NCI-H2171 treated with DMSO at 0.1 percent for 48 hours (cell line): ENCODE measurements at regions not wholly inside any gene's neighbourhood (a gene's known extent, or its start where the extent isn't known, plus 50 kb on each side); places are given as distances from the start of the nearest gene placed in this dataset.
"Not testable (repeated sequence)": the region's sequence is repeated elsewhere in the genome, so short reads cannot be mapped to it uniquely, and the experiment has no call there.

ENCODE experiments used
- DNase-seq: peaks from one replicate; lab custom pipeline; 2025; lab: John Stamatoyannopoulos, UW

DNA sequence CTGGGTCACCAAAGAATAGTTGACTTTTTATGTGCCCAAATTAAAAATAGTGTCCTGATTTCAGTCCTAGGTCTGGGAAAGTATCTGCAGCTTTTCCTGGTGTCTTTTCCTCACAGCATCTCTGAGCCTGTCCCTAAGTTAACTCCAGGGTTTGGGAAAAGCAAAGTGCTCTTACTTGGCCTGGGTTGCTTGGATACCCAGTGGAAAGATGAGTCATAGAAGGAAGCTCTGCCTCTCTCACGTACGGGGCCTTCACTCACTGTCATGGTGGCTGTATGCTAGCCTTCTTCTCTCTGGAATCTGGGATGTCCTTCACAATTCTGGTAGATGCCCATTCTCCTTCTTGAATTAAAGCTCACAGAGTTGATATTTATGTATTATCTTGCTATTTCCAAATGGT, 607.3 kb downstream of the ANKRD50 start:
- DNase-seq = no peak

DNA sequence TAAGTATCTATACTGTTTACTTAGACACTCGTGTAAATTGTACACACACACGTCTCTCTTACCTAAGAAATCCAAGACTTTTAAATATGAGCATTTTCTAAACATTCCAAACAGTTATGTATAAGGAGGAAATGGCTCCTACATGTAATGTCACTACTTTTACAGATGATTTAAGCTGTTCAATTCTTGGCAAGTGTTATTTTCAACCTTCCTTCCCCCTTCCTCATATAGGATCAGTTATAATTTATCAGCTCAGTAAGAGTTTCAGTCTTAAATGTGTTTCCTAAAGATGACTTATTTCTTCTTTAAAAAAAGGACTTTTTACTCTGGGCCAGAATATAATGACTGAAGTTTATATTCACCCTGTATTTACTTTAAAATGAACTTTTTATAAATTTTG, 601.1 kb downstream of the ANKRD50 start:
- no peak for DNase-seq

DNA sequence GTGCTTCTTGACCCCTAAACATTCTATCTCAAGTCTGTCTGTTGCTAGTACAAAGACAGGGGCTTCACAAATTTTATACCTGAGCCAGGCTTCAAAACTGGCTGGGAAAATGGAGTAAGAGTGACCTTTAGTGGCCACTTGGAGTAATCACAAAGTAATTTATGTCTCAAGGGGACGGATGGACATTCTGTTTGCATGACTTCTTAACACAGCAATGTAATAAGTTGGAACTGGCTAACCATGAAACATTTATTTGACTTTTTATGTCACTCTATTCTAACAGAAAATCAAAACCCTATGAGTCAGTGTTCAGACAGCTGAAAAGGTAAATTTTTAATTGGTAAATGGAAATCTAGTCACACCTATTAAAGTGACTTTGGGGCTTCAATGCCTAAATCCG, 600.6 kb downstream of the ANKRD50 start:
- DNase-seq = peak; percentile 6

DNA sequence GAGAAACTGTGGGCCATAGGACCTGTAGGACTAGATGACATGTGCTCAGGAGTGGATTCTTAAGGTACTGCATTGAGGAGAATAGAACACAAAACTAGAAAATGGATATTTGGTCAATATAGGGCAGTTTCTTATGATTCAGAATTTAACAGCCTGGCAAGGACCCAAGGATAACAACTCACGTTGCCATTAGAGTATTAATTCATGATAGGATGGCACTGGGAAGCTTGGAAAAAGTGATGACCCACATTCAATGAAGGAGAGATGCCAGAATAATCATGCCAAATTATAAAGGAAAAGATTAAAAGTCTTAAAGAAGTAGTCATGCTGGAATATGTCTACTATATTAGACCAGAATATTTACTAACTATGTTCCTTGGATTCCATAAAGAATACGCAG, 594.5 kb downstream of the ANKRD50 start:
- DNase-seq = no peak

DNA sequence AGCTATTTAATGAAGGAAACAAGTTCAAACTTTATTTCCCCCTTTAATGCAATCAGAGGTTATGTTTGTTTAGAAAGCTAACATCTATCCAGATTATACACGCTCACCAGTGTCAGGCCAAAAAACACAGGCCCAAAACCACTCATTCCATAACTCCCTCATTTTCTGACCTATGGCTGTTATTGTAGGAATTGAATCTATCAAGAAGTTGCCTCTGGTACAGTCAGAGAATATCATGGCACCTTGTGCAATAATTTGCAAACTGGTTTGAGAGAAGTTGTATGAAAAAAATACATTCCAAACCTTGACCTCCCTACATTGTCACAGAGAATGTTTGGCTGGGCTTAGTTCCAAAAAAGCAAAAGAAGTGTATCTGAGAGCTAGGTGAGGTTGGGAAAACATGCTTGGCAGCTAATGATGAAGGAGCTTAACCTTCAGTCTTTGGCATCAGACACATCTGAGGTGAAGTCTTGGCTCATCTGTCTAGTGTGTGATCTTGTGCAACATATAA, 591.0 kb downstream of the ANKRD50 start:
- DNase-seq = no peak

DNA sequence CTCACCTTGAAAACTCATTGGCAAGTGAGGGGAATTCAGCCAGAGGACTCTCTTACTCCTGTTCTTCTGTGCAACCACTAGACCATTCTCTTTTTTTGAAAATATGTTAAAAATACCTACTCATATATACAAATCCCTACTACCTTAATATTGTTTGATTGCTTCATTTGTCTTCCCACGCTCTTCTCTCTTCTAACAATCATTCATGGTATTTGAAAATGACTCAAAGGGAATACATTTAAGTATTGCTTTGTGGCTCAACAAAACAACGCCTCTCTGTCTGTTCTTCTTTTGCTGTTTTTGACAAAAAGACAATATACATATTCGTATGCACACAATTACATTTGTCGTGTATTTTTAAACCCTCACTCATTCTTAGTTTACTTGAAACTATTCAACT, 589.4 kb downstream of the ANKRD50 start:
- DNase-seq = no peak

DNA sequence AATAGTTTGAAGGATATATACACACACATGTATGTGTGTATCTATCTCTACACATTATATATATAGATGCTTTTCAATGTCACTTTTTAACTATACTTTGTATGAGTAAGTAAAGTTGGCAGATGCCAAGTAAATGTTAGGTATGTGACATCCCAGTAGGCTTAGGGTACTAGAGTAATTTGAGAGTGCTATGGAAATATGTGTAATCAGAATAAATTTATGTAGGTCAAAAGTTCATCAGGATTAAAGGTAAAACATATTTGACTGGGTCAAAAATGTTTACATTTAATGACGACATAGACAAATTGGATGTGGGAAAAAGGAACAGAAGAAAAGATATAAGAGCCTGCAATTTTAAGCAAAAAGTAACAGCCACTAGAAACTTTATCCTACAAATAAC, 588.8 kb downstream of the ANKRD50 start:
- no peak for DNase-seq

DNA sequence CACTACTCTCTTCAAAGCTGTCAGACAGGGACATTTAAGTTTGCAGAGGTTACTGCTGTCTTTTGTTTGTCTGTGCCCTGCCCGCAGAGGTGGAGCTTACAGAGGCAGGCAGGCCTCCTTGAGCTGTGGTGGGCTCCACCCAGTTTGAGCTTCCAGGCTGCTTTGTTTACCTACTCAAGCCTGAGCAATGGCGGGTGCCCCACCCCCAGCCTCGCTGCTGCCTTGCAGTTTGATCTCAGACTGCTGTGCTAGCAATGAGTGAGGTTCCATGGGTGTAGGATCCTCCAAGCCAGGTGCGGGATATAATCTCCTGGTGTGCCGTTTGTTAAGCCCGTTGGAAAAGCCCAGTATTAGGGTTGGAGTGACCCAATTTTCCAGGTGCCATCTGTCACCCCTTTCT, 581.2 kb downstream of the ANKRD50 start:
- DNase-seq = not testable (repeated sequence)

DNA sequence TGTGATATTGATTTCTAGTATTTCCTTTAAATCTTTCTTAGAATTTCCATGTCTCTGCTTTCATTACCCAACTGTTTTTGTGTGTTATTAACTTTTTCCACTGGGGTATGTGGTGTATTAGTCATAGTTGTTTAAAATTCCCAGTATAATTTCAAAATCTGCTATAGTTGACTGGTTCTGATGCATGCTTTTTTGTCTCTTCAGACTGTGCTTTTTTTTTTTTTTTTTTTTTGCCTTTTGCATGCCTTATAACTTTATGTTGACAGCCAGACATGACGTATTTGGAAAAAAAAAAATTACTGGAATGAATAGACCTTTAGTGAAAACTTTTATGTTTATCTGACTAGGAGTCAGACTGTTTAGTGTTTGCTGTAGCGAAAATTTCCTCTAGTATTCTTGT, 580.4 kb downstream of the ANKRD50 start:
- no peak for DNase-seq

DNA sequence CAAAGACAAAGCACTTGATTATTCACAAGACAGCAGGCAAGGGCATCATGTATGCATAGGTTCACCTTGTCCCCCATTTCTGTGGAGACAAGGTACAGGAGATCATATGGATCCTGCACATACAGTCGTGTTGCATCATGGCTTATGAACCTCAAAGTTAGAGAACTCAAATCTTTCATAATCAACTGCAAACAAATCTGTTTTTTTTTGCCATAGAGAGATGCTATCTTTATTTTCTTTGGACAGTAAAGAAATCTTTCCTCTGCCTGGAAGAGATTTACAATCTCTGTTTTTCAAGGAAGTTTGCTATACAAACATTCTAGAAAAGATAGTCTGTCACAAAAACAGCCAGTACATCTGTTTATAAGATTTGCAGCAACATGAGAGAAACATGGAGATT, 578.8 kb downstream of the ANKRD50 start:
- no peak for DNase-seq

DNA sequence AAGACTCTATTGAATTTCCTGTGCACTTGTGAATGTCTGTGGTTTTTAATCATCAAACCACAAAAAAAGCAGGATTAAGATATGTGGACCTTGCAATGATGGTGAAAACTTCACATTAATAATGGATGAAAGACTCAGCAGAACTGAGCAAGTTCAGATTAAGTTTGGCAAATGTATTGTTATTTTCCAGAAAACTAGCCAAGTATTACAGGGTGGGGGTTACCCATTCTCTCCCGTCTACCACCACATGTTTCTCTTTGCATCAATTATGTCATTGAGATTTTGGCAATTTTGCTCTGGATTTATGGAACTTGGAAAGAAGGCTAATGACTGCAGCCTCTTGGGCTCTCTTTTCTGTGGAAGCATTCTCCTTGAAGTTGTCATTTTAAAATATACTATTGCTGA, 577.1 kb downstream of the ANKRD50 start:
- no peak for DNase-seq

DNA sequence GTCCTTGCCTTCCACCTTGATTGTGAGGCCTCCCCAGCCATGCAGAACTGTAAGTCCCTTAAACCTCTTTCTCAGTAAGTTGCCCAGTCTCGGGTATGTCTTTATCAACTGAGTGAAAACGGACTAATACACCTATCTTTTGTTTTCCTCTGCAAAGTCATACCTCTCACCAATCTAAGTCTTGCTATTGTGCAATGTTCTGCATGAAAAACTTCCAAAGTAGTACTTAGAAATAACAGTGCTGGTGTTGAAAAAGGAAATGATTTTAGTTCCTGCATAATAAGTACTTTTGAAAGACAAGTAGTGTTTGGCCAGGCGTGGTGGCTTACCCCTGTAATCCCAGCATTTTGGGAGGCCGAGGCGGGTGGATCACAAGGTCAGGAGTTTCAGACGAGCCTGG, 573.5 kb downstream of the ANKRD50 start:
- DNase-seq = no peak

DNA sequence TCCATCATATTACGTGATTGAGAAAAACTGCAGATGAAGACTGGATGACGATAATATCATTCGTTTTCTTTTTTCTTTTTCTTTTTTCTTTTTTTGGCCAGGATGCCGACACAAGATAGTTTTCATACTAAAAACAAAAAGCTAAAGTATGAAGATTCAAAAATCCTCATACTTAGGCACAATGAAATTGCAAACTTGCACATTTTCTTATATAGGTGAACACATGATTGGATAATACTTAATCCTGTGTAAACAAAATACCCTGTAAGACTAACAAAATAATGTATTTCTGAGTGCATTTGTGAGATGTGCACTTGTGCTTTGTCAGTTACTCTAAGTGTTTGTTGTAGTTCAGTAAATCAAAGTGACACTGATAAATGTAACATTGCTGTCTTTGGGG, 568.9 kb downstream of the ANKRD50 start:
- DNase-seq = no peak

DNA sequence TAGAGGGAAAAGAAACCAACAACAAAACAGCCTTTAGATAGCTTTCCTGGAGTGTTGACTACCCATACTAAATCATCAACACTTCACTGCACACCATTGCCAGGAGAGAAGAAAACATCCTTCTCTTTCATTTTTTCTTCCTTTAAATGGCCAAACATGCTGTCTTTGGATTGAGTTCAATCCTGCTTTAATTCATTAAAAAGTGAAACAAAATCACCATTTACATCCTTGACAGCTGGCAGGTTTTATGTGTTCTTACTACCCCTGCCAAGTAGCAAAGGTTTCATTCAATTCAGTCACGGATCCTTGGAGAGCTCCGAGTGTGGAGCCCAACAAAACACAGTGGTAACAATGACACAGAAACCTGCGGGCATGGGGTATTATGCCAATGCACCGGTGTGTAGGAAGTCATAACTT, 568.3 kb downstream of the ANKRD50 start:
- no peak for DNase-seq

DNA sequence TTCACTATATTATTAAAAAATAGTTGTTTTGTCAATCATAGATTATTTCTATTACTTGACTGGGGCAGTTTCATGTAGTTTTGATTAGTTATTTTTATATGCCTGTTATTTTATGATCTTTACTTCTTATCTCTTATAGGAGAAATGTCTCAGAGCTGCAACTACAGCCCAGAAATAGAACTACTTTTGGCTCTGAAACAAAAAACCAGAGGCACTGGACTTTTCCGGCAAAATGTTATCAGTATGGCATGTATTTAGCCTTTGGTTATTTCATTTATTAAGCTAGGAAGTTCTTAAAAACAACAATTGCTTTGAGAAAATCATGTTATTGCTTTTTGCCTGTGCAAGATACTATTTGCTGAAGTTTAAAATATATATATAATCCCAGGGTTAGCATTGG, 566.5 kb downstream of the ANKRD50 start:
- DNase-seq = no peak

DNA sequence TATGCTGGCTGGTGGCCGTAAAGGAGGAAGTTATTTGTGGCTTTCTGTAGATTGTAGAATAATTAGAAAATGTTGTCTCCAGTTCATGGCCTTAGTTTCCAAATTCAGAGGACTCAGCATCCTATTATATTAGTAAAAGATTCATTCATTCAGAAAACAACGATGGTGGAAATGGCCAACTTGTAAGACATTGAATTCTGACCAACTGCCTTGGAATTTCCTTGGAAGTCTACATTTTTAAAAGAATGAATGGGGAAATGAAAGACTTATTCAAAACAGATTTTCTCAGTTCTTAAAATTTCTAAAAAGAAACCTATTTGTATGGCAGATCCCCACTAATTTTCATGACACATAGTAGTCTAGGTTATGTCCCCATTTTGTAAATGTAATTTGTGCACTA, 561.5 kb downstream of the ANKRD50 start:
- no peak for DNase-seq

DNA sequence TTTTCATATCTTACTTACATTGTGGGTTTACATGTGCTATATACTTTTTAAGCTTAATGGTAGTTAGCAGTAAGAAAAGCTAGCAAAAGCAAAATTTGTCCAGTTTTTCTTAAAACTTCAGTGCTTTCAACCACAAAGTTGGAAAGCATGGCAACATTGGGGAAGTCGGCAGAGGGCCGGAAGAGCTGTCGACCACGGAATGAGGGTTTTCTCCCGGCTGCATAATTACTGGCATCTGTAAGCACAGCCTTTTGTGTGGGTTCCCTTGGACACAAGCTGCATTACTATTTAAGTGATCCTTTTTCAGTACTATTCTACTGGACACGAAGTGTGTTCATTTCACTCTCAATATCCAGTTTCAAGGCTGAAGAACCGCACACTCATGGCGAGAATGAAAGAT, 560.4 kb downstream of the ANKRD50 start:
- no peak for DNase-seq

DNA sequence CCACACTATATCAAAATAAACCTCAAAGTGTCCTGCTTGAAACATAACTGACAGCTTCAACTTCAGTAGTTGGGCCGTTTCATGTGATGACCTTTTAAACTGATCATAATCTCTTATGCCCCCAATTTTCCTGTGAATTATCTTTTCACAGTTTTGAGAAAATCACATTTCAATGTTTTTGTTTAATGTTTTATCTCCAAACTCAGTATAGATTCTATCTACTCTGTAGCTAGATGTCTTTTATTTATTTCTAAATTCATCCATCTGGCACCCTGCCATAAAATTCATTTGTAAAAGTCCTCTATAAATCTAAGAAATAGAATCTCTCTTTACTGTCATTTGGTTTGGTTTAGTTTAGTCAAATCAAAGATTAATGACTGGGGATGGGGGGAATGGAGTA, 557.3 kb downstream of the ANKRD50 start:
- no peak for DNase-seq

DNA sequence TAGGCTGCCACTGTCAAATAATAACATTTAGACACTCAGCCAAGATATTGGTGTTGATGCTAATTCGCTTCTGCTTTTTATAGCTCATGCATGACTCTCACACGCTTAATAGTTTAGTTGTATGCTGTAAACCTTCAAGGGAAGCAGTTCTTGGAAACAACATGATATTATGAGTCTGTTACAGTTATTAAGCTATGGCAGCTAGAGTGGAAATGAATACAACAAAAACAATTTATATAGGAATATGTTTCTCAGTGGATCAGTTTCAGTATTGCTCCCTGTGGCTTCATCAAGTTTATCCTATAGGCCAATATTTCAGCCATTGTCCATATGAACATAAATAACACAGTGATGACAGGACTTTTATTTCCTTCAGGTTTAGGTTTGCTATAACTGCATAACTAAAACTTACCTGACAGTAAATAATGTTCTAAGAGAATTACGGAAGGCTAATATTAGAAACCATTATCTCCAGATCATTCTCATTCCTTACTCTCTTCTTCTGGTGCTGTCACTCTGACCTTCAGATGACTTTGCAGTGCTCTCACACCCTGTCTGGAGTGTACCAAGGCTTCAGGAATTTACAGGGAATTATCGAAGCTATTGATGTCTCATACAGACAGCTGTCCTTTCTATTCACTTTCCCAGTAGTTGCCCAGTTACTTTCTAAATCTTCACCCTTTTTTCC, 555.0 kb downstream of the ANKRD50 start:
- DNase-seq = no peak

DNA sequence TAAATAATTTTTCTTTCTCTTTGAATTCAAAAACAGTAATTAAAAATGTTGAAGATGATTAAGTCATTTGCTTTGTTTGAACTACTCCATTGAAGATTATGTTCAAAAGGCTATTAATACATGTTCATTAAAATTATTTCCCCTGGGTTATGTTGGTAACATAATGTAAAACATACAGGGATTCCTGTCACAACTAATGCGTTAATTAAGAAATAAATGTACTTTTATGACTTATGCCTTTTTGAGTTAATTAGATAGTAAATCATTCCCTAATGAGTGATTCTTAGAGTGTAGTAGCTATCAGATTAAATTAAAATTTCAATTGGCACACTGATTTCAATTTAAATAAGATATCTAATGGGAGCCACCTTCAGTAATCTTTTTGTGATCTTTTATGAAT, 549.1 kb downstream of the ANKRD50 start:
- no peak for DNase-seq

DNA sequence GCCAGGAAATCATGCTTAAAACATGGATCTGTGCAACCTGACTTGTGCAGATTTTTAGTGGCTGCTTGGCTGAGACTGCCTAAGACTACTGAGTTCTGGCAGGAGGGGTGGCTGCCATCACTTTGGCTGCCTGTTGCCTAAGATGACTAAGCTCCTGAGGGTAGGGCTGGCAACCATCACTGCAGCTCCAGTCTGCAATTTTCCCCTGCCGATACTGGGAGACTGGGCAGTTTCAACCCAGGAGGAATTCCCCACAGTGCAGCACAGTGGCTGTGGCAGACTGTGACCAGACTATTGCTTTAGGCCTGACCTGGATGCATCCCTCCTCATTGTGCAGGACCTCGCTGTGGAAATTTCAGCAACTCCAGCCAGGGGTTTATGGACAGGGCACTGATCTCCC, 544.9 kb downstream of the ANKRD50 start:
- no peak for DNase-seq

DNA sequence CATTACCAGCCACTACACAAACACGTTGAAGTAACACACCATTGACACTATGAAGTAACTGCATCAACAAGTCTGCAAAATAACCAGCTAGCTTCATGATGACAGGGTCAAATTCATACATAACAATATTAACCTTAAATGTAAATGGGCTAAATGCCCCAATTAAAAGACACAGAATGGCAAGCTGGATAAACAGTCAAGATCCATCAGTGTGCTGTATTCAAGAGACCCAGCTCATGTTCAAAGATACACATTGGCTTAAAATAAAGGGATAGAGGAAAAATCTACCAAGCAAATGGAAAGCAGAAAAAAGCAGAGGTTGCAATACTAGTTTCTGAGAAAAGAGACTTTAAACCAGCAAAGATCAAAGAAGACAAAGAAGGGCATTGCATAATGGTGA, 543.0 kb downstream of the ANKRD50 start:
- not testable (repeated sequence) for DNase-seq

DNA sequence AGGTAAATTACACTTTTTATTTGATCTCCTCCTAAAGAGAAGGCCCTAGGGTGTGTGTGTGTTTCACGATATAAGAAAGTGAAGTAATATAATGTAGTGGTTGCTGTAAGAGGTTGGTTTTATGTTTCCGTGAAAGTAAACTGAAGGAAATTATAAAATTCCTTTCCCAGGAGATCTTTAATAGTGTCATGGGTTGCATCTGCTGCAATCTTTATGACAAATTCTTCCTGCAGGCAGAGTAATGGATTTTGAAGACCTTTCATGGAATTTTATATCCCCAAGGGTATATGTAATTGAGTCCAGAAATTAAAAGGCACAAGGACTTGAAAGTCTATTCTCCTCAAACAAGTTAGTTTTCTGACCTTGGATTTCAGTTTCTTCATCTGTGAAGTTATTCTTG, 538.6 kb downstream of the ANKRD50 start:
- DNase-seq = no peak

DNA sequence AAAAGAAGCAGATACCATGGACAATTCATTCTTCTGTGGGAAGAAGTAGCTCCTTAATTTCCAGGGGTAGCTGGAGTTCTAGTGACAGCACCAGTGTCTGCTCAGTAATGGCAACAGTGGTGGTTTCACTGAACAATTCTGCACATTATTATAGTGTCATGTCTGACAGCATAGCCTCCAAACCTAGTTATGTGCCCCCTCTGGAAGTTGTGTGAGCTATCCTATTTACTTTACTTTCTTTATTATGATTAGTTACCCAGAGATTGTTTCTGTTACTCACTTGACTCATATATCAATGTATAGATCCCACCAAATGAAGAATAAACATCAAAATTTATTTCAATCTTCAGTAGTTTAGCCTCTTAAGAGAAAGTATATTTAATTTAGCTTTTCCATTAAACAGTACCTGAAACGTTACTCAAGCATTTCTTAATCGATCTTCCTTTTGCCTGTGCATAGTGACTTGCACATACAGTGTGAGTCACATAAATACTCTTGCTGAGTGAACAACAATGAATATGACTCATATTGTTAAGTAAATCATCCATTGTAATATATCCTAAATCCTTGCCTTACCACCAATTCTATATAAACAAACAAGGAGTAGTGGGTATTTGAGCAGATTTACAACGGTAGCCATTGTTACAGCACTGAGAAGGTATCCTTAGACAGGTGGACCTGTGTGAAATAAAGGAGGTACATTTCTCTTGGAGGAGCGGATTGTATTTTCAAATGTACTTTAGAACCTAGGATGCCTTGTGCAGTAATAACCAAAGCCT, 534.7 kb downstream of the ANKRD50 start:
- no peak for DNase-seq
